HFF-Myc (cell line): ENCODE measurements at regions not wholly inside any gene's neighbourhood (a gene's known extent, or its start where the extent isn't known, plus 50 kb on each side); places are given as distances from the start of the nearest gene placed in this dataset.

Source experiments
- DNase-seq: peaks from one replicate; pipeline ENCODE4 v3.0.0-alpha.2; 2011; ENCODE audit warnings: low read depth; ENCODE audit errors: extremely low read depth
- H3K4me3 ChIP-seq: replicated peaks from 2 replicates; pipeline ENCODE4 v1.5.1; 2011; ENCODE audit warnings: low read depth, mild to moderate bottlenecking, control low read depth, low read length
- TF ChIP-seq, protein P1 (sequence below): IDR thresholded peaks from 2 replicates; pipeline ENCODE4 v1.5.1; 2012; ENCODE audit warnings: mild to moderate bottlenecking, low read depth, low read length, control low read depth; ENCODE audit errors: missing control alignments

DNA sequence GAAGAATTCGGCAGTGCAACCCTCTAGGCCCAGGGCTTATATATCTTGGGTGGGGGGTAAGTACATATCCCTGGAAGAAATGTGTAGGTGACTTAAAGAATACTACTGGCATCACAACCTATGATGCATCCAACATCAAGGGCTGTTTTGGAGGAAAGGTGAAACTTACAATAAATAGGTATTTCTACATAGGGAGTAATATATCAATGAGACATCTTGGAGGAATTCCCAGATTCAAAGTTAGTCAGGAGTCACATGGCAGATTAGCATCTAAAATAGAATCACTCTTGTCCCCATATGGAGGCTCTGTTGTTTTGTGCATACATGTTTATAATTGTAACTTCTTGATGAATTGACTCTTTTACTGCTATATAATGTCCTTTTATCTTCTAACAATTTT lies 375.5 kb downstream of the PAX1 start:
- H3K4me3 ChIP-seq, result no peak overlapping the region
- TF ChIP-seq, protein P1, sequence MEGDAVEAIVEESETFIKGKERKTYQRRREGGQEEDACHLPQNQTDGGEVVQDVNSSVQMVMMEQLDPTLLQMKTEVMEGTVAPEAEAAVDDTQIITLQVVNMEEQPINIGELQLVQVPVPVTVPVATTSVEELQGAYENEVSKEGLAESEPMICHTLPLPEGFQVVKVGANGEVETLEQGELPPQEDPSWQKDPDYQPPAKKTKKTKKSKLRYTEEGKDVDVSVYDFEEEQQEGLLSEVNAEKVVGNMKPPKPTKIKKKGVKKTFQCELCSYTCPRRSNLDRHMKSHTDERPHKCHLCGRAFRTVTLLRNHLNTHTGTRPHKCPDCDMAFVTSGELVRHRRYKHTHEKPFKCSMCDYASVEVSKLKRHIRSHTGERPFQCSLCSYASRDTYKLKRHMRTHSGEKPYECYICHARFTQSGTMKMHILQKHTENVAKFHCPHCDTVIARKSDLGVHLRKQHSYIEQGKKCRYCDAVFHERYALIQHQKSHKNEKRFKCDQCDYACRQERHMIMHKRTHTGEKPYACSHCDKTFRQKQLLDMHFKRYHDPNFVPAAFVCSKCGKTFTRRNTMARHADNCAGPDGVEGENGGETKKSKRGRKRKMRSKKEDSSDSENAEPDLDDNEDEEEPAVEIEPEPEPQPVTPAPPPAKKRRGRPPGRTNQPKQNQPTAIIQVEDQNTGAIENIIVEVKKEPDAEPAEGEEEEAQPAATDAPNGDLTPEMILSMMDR, result no peak
- no peak for DNase-seq

DNA sequence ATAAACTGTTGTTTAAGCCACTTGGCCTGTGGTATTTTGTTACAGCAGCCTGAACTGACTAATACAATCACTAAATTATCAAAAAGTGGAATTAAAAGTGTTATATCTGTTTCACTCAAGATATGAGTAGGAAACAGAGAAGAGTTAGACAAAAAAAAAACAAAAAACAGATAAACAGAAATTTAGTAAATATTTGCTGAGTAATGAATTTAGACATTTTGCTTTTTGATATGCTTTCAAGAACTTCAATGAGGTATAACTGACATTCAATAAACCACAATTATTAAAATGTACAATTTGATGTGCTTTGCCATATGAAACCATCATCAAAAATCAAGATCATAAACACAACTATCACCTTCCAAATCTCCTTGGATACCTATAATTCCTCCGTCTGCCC lies 369.2 kb downstream of the PAX1 start:
- TF ChIP-seq, protein P1, result no peak
- no peak overlapping the region for H3K4me3 ChIP-seq
- DNase-seq, result no peak

GRCh38 chr20:22071841-22072240 lies 366.4 kb downstream of the PAX1 start:
- DNase-seq, result no peak
- TF ChIP-seq, protein P1, result no peak

DNA sequence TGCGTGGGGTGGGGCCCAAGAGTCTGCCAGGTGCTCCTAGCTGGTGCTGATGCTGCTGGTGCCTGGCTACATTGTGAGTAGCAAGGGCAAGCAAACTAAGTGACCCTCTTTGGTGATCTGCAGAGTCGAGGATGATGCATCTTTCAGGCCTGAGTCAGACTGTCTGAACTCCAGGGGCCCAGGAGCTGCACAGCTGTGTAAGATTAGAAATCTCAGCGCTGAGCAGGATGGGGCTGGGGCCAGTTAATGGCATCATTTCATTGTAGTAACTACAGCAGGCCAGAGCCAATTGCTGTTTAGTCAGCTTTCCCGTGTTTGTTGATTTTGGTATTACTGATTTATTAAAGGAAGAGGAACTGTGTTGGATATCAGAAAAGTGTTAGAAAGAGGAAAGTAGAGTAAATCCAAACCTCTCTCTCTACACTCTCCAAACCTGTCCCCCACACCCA lies 365.2 kb downstream of the PAX1 start:
- no peak overlapping the region for H3K4me3 ChIP-seq
- TF ChIP-seq, protein P1, result no peak
- no peak for DNase-seq

More at GRCh38 chr20:22071841-22072240, 366.4 kb downstream of the PAX1 start:
- H3K4me3 ChIP-seq, result no peak overlapping the region

- no peak overlapping the region for H3K4me3 ChIP-seq
- DNase-seq, result no peak
- TF ChIP-seq, protein P1, result no peak
Observed at GRCh38 chr20:22063753-22064152, 358.3 kb downstream of the PAX1 start.

DNA sequence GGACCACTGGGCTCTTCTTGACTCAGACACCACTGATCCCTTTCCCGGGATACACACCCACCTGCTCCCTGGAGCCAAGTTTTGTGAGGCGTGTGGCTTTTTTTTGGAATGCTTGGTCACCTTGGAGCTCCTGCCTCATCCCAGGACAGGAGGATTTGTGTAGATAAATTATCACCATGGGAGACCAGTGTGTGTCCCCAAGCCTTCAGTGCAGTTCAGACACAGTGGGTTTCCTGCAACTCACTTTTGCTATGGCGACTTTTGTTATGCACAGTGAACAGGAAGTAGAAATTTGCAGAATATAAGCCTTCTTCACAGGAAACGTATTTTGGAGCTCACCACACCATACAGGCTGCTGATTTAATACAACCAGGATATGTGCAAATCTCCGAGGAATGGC lies 357.4 kb downstream of the PAX1 start:
- TF ChIP-seq, protein P1, result no peak
- no peak for DNase-seq
- no peak overlapping the region for H3K4me3 ChIP-seq

GRCh38 chr20:22060610-22061009 lies 355.1 kb downstream of the PAX1 start:
- no peak overlapping the region for H3K4me3 ChIP-seq
- DNase-seq, result no peak
- TF ChIP-seq, protein P1, result no peak
